WI38 (cell line): ENCODE measurements at regions not wholly inside any gene's neighbourhood (a gene's known extent, or its start where the extent isn't known, plus 50 kb on each side); places are given as distances from the start of the nearest gene placed in this dataset.
A peak's percentile ranks its signal among the peaks of the same experiment; 100 is the strongest.

ENCODE experiments used
- H3K4me3 ChIP-seq: 2 replicates; pipeline ENCODE4 v1.5.1; 2011; ENCODE audit warnings: low read depth, mild to moderate bottlenecking, control low read depth, low read length
- CTCF ChIP-seq: IDR thresholded peaks from 2 replicates; pipeline ENCODE4 v1.5.1; 2012; ENCODE audit warnings: low read depth, mild to moderate bottlenecking, control low read depth, low read length

- TF ChIP-seq CTCF, result no peak
- no peak overlapping the region for H3K4me3 ChIP-seq
These were observed 225.0 kb downstream of the HRH4 start for GRCh38 chr18:24685254-24685959.

GRCh38 chr18:24695168-24695567, 234.7 kb downstream of the HRH4 start:
- no peak overlapping the region for H3K4me3 ChIP-seq
- no peak for TF ChIP-seq CTCF

GRCh38 chr18:24702001-24702515, 241.6 kb downstream of the HRH4 start:
- TF ChIP-seq CTCF, result no peak

GRCh38 chr18:24703316-24703715, 242.9 kb downstream of the HRH4 start:
- no peak for TF ChIP-seq CTCF
- no peak overlapping the region for H3K4me3 ChIP-seq

More at GRCh38 chr18:24702001-24702515, 241.6 kb downstream of the HRH4 start:
- H3K4me3 ChIP-seq, result no peak overlapping the region

GRCh38 chr18:24704946-24705630, 244.7 kb downstream of the HRH4 start:
- peak overlapping the region; percentile 22; the same call in 1 of the 2 replicates for H3K4me3 ChIP-seq
- no peak for TF ChIP-seq CTCF

GRCh38 chr18:24710474-24710873, 250.0 kb downstream of the HRH4 start:
- TF ChIP-seq CTCF, result no peak
- no peak overlapping the region for H3K4me3 ChIP-seq

GRCh38 chr18:24719791-24720190, 259.4 kb downstream of the HRH4 start:
- no peak for TF ChIP-seq CTCF

More at GRCh38 chr18:24719791-24720190, 259.4 kb downstream of the HRH4 start:
- H3K4me3 ChIP-seq, result no peak overlapping the region
